ENCODE measurements at regions not wholly inside any gene's neighbourhood (a gene's known extent, or its start where the extent isn't known, plus 50 kb on each side); places are given as distances from the start of the nearest gene placed in this dataset.

- no peak overlapping the region for H2BK20ac ChIP-seq (ENCODE audit: low read depth, low read length)
- CTCF ChIA-PET: no interaction called here
- no peaks in the 10 kb centered on the region for H3K36me3 ChIP-seq (ENCODE audit: control insufficient read depth, insufficient read depth, low read length)
- no peaks in the 10 kb centered on the region for H3K79me1 ChIP-seq (ENCODE audit: low read depth in 1 of 2, low read length in 2 of 2)
- no peak overlapping the region for H2BK5ac ChIP-seq (ENCODE audit: low read depth, low read length, poor library complexity, severe bottlenecking)
- no peak overlapping the region for H2BK120ac ChIP-seq (ENCODE audit: low read depth, low read length)
- H3K9me1 ChIP-seq (ENCODE audit: insufficient read depth, low read length): no peaks in the 10 kb centered on the region
- DNase-seq: no peak
- H4K91ac ChIP-seq (ENCODE audit: insufficient read depth, low read depth, low read length): no peak overlapping the region
- no peak overlapping the region for H3K4me3 ChIP-seq (ENCODE audit: insufficient read depth, low read depth, low read length)
- in situ Hi-C loops (cut with MboI; ENCODE audit: low sequenced_read_pairs): no loop called here
- H2BK15ac ChIP-seq (ENCODE audit: low read depth, low read length): no peak overlapping the region
- no peak overlapping the region for H2AK9ac ChIP-seq (replicated peaks; ENCODE audit: low read depth, low read length, poor library complexity)
- no peak overlapping the region for H3K23ac ChIP-seq (ENCODE audit: low read depth, low read length)
- H3K4ac ChIP-seq (ENCODE audit: low read depth, low read length): no peak overlapping the region
- no peaks in the 10 kb centered on the region for H4K20me1 ChIP-seq (ENCODE audit: insufficient read depth, low read length)
- ATAC-seq (ENCODE audit: low read depth): no peak
- TF ChIP-seq ELK1 (IDR thresholded peaks at IDR 0.05; ENCODE audit: borderline replicate concordance, low read depth, low read length) (no peak), CEBPB (IDR thresholded peaks at IDR 0.05; ENCODE audit: low read depth, low read length) (no peak), MAFK (IDR thresholded peaks at IDR 0.05; ENCODE audit: low read depth, low read length) (no peak), RCOR1 (IDR thresholded peaks at IDR 0.05; ENCODE audit: insufficient replicate concordance, low read length) (no peak), SMC3 (IDR thresholded peaks at IDR 0.05; ENCODE audit: low read depth, low read length) (no peak), RAD21 (IDR thresholded peaks at IDR 0.05; ENCODE audit: low read length) (no peak), USF2 (IDR thresholded peaks at IDR 0.05; ENCODE audit: low read depth, low read length) (no peak), NFE2L2 (IDR thresholded peaks at IDR 0.05; ENCODE audit: low read depth, low read length) (no peak), MAZ (IDR thresholded peaks at IDR 0.05; ENCODE audit: borderline replicate concordance, low read depth, low read length) (no peak), CHD1 (IDR thresholded peaks at IDR 0.05; ENCODE audit: low read depth, low read length) (no peak), RFX5 (IDR thresholded peaks at IDR 0.05; ENCODE audit: low read depth, low read length) (no peak), CTCF (conservative IDR thresholded peaks at IDR 0.05; ENCODE audit: low read depth, low read length) (no peak), FOS (IDR thresholded peaks at IDR 0.05; ENCODE audit: low read depth, low read length) (no peak), MXI1 (IDR thresholded peaks at IDR 0.05; ENCODE audit: borderline replicate concordance, low read depth, low read length) (no peak), POLR2A (IDR thresholded peaks at IDR 0.05; ENCODE audit: low read depth, low read length) (no peak), BHLHE40 (IDR thresholded peaks at IDR 0.05; ENCODE audit: low read depth, low read length) (no peak)
- POLR2A ChIA-PET (ENCODE audit: unreplicated experiment): no interaction called here
- H3K18ac ChIP-seq (ENCODE audit: low read depth, low read length): no peak overlapping the region
- H4K5ac ChIP-seq (ENCODE audit: low read depth, low read length): no peak overlapping the region
- H3K9ac ChIP-seq (ENCODE audit: low read depth, low read length): no peak overlapping the region
- no peak overlapping the region for H4K8ac ChIP-seq (ENCODE audit: low read depth in 2 of 2, low read length in 2 of 2)
- no peaks in the 10 kb centered on the region for H3K9me3 ChIP-seq (ENCODE audit: control insufficient read depth, insufficient read depth, low read length)
- no CpG with 5 or more reads among the region's 1 CpG for WGBS, 2 experiments (ENCODE audit: extremely low coverage in 2 of 2, insufficient read length in 1 of 2)
- no peak overlapping the region for H3K27ac ChIP-seq (ENCODE audit: insufficient read depth, low read length)
- no peak overlapping the region for H2AFZ ChIP-seq (replicated peaks; ENCODE audit: low read length, poor library complexity)
- no peaks in the 10 kb centered on the region for H3K4me1 ChIP-seq (ENCODE audit: control insufficient read depth, insufficient read depth, low read length)
- peaks cover 4% of the 10 kb centered on the region for H3K27me3 ChIP-seq (ENCODE audit: control insufficient read depth, insufficient read depth, low read length)
- no peak overlapping the region for H3K56ac ChIP-seq (ENCODE audit: extremely low read depth, insufficient read depth, low read length)
- no peak overlapping the region for H3K4me2 ChIP-seq (ENCODE audit: low read depth, low read length)
- H3K14ac ChIP-seq (replicated peaks; ENCODE audit: low read depth, low read length): no peak overlapping the region
- intact Hi-C loops (cut with micrococcal nuclease): no loop called here
- no peak overlapping the region for H2AK5ac ChIP-seq (ENCODE audit: low read depth, low read length)
- dilution Hi-C loops (cut with HindIII; ENCODE audit: low sequenced_read_pairs, unreplicated experiment): loop anchor here (25.0 kb wide), 1 partner anchor 233 kb away; no protein-coding TSS in a partner anchor
- BruUV-seq (replicated peaks): no TSS peak
Measured at GRCh38 chr14:62144863-62145262, 382.6 kb downstream of the SNAPC1 start.

Data from IMR-90 (cell line).